ENCODE measurements at regions not wholly inside any gene's neighbourhood (a gene's known extent, or its start where the extent isn't known, plus 50 kb on each side); places are given as distances from the start of the nearest gene placed in this dataset.

GRCh38 chr10:10881117-10881813 lies 136.4 kb upstream of the CELF2 start:
- TF ChIP-seq CTCF (IDR thresholded peaks at IDR 0.05; ENCODE audit: low read length) = no peak
- no peak for TF ChIP-seq EZH2 (IDR thresholded peaks at IDR 0.05; ENCODE audit: borderline replicate concordance, low read length)
